A673 (cell line): ENCODE measurements at regions not wholly inside any gene's neighbourhood (a gene's known extent, or its start where the extent isn't known, plus 50 kb on each side); places are given as distances from the start of the nearest gene placed in this dataset.

Experiments
- CTCF ChIP-seq: fragments of 300-800, 200-600 bp; sonication (generic); conservative IDR thresholded peaks from 2 replicates; pipeline ENCODE4 v1.5.1; 2017; ENCODE audit warnings: low read depth, mild to moderate bottlenecking, antibody characterized with exemption, low read length, moderate library complexity, mixed read lengths
- EZH2 ChIP-seq: fragments of 200-600 bp; sonication (generic); IDR thresholded peaks from 2 replicates; pipeline ENCODE4 v1.6.1; 2017; ENCODE audit warnings: borderline replicate concordance, low read depth, mild to moderate bottlenecking, mixed read lengths, antibody characterized with exemption, low read length; ENCODE audit not compliant: poor library complexity, severe bottlenecking

DNA sequence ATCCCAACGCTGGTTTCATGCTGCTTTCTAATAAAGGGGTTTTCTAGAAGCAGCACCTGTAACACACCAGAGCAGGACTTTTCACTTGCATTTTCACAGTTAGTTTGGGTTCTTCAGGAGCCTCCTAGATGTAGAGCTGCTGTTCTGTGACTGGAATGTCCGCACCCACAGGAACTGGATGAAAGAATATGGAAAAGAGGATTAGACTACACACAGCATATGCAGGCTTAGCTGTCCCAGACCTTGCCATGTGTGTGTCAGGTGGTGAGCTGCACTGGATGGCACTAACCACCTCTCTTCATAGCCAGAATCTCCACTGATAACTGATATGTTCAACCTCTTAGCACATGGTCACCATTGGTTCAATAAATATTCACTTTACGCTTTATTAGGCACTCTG, 112.1 kb upstream of the POU3F3 start:
- TF ChIP-seq CTCF = no peak
- no peak for TF ChIP-seq EZH2
